Neural crest cell (in vitro differentiated cells): ENCODE measurements at regions not wholly inside any gene's neighbourhood (a gene's known extent, or its start where the extent isn't known, plus 50 kb on each side); places are given as distances from the start of the nearest gene placed in this dataset.
"Not testable (repeated sequence)": the region's sequence is repeated elsewhere in the genome, so short reads cannot be mapped to it uniquely, and the experiment has no call there.

ENCODE experiments used
- DNase-seq: peaks from one replicate; pipeline ENCODE4 v3.0.0; 2021; ENCODE audit warnings: low read depth, mixed read lengths, low spot score
- H3K27ac Mint-ChIP-seq: one replicate; pipeline ENCODE4 v1.8.0; 2021; ENCODE audit warnings: mild to moderate bottlenecking, mixed read lengths; ENCODE audit not compliant: unreplicated experiment
- H3K27me3 Mint-ChIP-seq: 2 replicates; pipeline ENCODE4 v1.8.0; 2021; ENCODE audit warnings: low read depth, mild to moderate bottlenecking, mixed read lengths
- H3K36me3 Mint-ChIP-seq: 2 replicates; pipeline ENCODE4 v1.8.0; 2021; ENCODE audit warnings: low read depth, mild to moderate bottlenecking, mixed read lengths
- H3K4me1 Mint-ChIP-seq: 2 replicates; pipeline ENCODE4 v1.8.0; 2021; ENCODE audit warnings: mixed read lengths
- H3K4me3 Mint-ChIP-seq: one replicate; pipeline ENCODE4 v1.8.0; 2021; ENCODE audit warnings: mild to moderate bottlenecking, mixed read lengths
- H3K9me3 Mint-ChIP-seq: 2 replicates; pipeline ENCODE4 v1.8.0; 2021; ENCODE audit warnings: mixed read lengths
- CTCF ChIP-seq: fragments of 200-600 bp; sonication (generic); conservative IDR thresholded peaks from 2 replicates; pipeline ENCODE4 v1.5.0; 2021; ENCODE audit warnings: antibody characterized with exemption, mild to moderate bottlenecking

GRCh38 chr6:94859924-94860323, 717.4 kb upstream of the MANEA start:
- peaks cover 7% of the 10 kb centered on the region for H3K4me1 Mint-ChIP-seq
- no peaks in the 10 kb centered on the region for H3K27me3 Mint-ChIP-seq
- no peak overlapping the region for H3K4me3 Mint-ChIP-seq
- no peak overlapping the region for H3K27ac Mint-ChIP-seq
- H3K36me3 Mint-ChIP-seq: no peaks in the 10 kb centered on the region
- no peak for TF ChIP-seq CTCF
- H3K9me3 Mint-ChIP-seq: no peaks in the 10 kb centered on the region
- DNase-seq: no peak

GRCh38 chr6:94856999-94857398, 720.3 kb upstream of the MANEA start:
- H3K27me3 Mint-ChIP-seq, H3K4me1 Mint-ChIP-seq, H3K27ac Mint-ChIP-seq, DNase-seq, H3K9me3 Mint-ChIP-seq, H3K36me3 Mint-ChIP-seq, H3K4me3 Mint-ChIP-seq: not testable (repeated sequence)

- not testable (repeated sequence) for H3K9me3 Mint-ChIP-seq, H3K36me3 Mint-ChIP-seq, H3K27me3 Mint-ChIP-seq, H3K4me1 Mint-ChIP-seq, DNase-seq, H3K4me3 Mint-ChIP-seq, H3K27ac Mint-ChIP-seq
Observed at GRCh38 chr6:94851329-94851728, 726.0 kb upstream of the MANEA start.

GRCh38 chr6:94845742-94846141, 731.6 kb upstream of the MANEA start:
- H3K9me3 Mint-ChIP-seq: no peaks in the 10 kb centered on the region
- H3K4me3 Mint-ChIP-seq: no peak overlapping the region
- no peaks in the 10 kb centered on the region for H3K27me3 Mint-ChIP-seq
- no peaks in the 10 kb centered on the region for H3K36me3 Mint-ChIP-seq
- no peak for DNase-seq
- TF ChIP-seq CTCF: no peak
- H3K27ac Mint-ChIP-seq: no peak overlapping the region
- H3K4me1 Mint-ChIP-seq: no peaks in the 10 kb centered on the region

GRCh38 chr6:94835264-94835663, 742.1 kb upstream of the MANEA start:
- TF ChIP-seq CTCF: no peak
- DNase-seq: no peak
- Mint-ChIP-seq H3K36me3 (no peaks in the 10 kb centered on the region), H3K4me3 (no peak overlapping the region), H3K4me1 (no peaks in the 10 kb centered on the region), H3K27ac (no peak overlapping the region), H3K27me3 (no peaks in the 10 kb centered on the region), H3K9me3 (no peaks in the 10 kb centered on the region)

- no peaks in the 10 kb centered on the region for H3K4me1 Mint-ChIP-seq
- H3K27ac Mint-ChIP-seq: no peak overlapping the region
- H3K4me3 Mint-ChIP-seq: no peak overlapping the region
- no peaks in the 10 kb centered on the region for H3K9me3 Mint-ChIP-seq
- TF ChIP-seq CTCF: no peak
- DNase-seq: no peak
- no peaks in the 10 kb centered on the region for H3K36me3 Mint-ChIP-seq
- no peaks in the 10 kb centered on the region for H3K27me3 Mint-ChIP-seq
Observed at GRCh38 chr6:94813806-94814205, 763.5 kb upstream of the MANEA start.

- no peaks in the 10 kb centered on the region for H3K4me1 Mint-ChIP-seq
- H3K27ac Mint-ChIP-seq: no peak overlapping the region
- H3K9me3 Mint-ChIP-seq: peaks cover 5% of the 10 kb centered on the region
- DNase-seq: no peak
- H3K27me3 Mint-ChIP-seq: no peaks in the 10 kb centered on the region
- TF ChIP-seq CTCF: no peak
- no peak overlapping the region for H3K4me3 Mint-ChIP-seq
- H3K36me3 Mint-ChIP-seq: no peaks in the 10 kb centered on the region
Observed at GRCh38 chr6:94801344-94801743, 776.0 kb upstream of the MANEA start.
